Uterus (tissue), 2 donors: ENCODE measurements at regions not wholly inside any gene's neighbourhood (a gene's known extent, or its start where the extent isn't known, plus 50 kb on each side); places are given as distances from the start of the nearest gene placed in this dataset.
"Not testable (repeated sequence)": the region's sequence is repeated elsewhere in the genome, so short reads cannot be mapped to it uniquely, and the experiment has no call there.

Experiments used
- CTCF ChIP-seq, 4 experiments: fragments of 200-600 bp in 2 of 4; fragments of 450-650 bp in 2 of 4; sonication (generic) in 2 of 4; IDR thresholded peaks; one replicate each; pipeline ENCODE4 v1.5.1; 2016 to 2019; ENCODE audit warnings: antibody characterized with exemption in 4 of 4, mild to moderate bottlenecking in 2 of 4, moderate library complexity in 1 of 4
- POLR2A ChIP-seq, 2 donors: fragments of 450-650 bp; IDR thresholded peaks; one replicate each; pipeline ENCODE4 v1.6.1; 2016; ENCODE audit warnings: antibody characterized with exemption in 2 of 2, mild to moderate bottlenecking in 1 of 2, moderate library complexity in 1 of 2

- not testable (repeated sequence) for TF ChIP-seq CTCF, POLR2A (IDR thresholded peaks at IDR 0.05)
Measured at GRCh38 chr21:9749741-9750230, 771.6 kb upstream of the TPTE start.
